COLO668 (cell line): ENCODE measurements at regions not wholly inside any gene's neighbourhood (a gene's known extent, or its start where the extent isn't known, plus 50 kb on each side); places are given as distances from the start of the nearest gene placed in this dataset.
"Not testable (repeated sequence)": the region's sequence is repeated elsewhere in the genome, so short reads cannot be mapped to it uniquely, and the experiment has no call there.

Source experiments
- DNase-seq: peaks from one replicate; lab custom pipeline; 2025; ENCODE audit not compliant: unreplicated experiment; lab: John Stamatoyannopoulos, UW

DNA sequence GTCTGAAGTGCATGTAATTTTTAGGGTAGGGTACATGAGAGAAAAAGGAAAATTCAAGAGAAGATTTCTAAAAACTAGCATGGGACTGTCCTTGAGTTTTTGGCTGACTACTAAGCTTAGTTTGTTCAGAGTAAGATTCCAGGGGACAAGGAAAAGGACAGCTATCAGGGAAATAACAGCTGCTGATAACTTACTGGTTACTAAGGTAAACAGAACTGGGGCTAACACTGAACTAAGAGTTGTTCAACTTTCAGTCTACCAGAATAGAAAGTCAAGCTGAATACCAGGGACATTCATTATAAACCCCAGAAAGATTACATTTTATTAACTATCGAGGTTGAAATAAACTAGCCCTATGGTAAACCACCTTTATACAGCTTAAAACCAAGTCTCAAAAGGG is 261.8 kb upstream of the CYRIA start:
- no peak for DNase-seq

DNA sequence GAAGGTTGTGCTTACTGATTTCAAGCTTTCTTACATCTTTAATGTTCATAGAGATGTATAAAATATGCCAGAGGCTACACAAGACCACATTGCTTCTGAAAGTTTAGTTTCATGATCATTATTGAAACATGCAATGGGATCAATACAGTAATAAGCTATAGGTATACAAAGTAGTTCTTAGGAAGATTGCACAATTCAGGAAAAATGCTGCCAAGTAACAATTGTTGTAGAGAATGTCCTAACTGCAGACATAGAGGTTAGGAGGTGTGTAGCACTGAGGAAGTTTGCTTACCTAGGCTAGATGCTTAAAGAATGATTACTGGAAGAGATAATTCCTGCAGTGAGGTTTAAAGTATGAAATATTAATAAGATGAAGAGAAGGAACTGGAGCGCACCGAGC is 259.5 kb upstream of the CYRIA start:
- no peak for DNase-seq

DNA sequence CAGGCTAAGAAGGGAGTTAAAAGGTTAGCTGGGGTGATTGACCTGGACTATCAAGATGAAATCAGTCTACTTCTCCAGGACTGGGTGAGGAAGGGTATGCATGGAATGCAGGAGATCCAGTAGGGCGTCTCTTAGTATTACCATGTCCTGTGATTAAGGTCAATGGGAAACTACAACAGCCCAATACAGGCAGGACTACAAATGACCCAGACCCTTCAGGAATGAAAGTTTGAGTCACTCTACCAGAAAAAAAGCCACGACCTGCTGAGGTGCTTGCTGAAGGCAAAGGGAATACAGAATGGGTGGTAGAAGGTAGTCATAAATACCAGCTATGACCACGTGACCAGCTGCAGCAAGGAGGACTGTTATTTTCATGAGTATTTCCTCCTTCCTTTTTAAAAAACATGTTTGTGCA is 249.7 kb upstream of the CYRIA start:
- DNase-seq = not testable (repeated sequence)

DNA sequence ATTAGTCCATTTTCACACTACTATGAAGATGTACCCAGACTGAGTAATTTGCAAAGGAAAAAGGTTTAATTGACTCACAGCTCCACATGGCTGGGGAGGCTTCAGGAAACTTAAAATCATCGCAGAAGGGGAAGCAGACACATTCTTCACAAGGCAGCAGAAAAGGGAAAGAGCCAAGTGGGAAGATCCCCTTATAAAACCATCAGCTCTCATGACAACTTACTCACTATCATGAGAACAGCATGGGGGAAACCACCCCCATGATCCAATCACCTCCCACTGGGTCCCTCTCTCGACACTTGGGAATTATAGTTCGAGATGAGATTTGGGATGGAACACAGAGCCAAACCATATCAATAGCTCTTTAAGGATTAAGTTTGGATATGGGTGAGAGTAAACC is 246.1 kb upstream of the CYRIA start:
- no peak for DNase-seq

DNA sequence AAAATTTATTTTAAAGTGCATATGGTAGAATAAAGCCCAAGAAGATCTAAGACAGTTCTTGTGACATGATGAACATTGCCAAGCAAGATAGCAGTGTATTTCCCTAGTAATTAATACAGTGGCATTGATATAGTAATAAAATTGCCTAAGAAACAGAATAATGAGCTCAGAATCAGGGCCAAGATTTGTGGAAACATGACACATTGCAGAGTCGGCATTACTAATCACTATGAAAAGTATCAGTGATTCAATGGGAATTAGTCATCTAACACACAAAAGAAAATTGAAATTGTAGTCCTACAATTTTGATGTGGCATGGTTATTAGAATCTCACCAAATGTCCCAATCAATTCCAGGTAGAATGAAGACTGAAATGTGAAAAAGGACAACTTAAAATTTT is 243.0 kb upstream of the CYRIA start:
- no peak for DNase-seq

DNA sequence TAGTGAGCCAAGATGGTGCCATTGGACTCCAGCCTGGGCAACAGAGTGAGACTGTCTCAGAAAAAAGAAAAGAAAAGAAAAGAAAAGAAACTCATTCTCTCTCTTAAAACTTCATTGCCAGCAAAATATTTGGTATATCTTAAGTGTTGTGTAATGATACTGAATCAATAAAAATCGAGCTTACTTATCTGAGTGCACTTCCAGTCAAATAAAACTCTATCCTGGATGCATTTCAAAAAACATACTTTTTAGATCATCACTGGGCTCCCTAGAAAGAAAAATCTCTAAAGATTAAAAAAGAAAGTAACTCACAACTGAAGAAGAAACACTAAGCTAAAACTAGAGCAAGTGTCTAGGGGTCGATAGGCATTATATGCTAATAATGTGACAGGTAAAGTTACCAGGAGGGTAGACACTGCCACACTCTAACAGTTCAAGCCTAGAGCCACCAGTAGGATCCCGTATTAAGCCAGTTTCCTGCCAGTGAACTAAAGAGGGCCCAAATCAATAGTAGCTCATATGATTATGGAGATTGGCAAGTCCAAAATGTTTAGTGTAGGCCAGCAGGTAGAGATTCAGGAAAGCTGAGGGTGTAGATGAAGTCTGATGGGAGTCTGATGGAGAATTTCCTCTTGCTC is 242.1 kb upstream of the CYRIA start:
- no peak for DNase-seq

DNA sequence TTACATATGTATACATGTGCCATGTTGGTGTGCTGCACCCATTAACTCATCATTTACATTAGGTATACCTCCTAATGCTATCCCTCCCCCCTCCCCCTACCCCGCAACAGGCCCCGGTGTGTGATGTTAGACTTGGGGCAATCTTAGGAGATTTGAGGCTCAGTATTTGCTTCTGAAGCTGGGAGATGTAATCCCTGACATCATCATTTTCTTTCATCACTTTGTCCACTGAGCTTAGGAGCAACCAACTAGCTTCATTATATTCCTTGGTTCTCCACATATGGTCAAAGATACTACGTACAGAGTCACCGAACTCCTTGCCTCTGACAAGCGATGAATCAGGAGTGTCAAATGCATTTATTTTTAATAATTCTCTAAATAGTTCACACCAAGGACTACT is 239.7 kb upstream of the CYRIA start:
- DNase-seq = not testable (repeated sequence)

DNA sequence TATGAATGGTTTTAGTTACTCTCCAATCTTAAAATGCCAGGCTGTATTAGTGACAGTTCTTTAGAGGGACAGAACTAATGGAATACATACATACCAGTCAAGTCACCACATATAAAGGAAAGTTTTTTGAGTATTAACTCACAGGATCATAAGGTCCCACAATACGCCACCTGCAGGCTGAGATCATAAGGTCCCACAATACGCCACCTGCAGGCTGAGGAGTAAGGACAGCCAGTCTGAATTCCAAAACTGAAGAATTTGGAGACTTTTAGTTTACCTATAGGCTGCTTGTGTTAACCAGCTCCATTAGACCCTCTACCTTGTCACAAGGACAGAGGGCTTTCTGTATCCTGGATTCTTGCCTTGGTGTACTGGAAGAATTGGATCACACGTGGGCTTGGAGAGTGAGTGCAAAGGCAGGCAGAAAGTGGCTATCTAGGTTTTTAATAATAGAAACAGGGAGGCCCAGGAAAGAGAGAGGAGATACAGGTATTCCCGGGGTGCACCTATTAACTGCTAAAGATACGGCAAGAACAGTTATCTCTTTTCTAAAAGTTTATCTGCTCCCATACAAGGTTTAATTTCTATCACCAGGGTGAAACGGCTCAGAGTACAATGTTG is 234.9 kb upstream of the CYRIA start:
- peak; percentile 17 for DNase-seq

DNA sequence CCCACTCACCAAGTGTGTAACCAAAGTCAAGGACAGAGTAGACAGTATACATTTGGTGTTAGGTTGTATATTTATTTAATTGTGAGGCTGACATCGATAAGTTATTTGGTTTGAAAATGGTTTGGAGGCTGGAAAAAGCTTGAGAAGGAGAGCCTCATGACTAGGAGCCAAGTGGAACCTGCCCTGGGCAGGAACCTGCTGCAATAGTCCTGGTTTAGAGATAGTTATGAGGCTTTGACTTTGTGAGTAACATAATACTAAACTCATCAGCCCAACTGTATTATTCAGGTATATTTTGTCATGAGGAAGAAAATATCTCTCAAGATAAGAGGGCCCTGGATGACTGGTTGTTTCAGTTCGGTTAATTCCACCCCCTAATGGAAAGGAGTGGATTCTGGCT is 234.3 kb upstream of the CYRIA start:
- no peak for DNase-seq

DNA sequence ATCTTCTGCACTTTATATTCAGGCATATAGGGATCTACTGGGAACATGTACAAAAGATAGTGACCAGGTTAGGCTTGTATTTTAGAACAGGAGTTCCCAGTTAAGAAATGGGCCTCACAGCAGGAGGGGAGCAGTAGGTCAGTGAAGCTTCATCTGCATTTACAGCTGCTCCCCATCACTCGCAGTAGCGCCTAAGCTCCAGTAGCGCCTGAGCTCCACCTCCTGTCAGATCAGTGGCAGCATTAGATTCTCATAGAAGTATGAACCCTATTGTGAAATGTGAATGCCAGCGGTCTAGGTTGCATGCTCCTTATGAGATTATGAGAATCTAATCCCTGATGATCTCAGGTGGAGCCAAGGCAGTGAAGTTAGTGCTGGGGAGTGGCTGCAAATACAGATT is 224.4 kb upstream of the CYRIA start:
- no peak for DNase-seq

DNA sequence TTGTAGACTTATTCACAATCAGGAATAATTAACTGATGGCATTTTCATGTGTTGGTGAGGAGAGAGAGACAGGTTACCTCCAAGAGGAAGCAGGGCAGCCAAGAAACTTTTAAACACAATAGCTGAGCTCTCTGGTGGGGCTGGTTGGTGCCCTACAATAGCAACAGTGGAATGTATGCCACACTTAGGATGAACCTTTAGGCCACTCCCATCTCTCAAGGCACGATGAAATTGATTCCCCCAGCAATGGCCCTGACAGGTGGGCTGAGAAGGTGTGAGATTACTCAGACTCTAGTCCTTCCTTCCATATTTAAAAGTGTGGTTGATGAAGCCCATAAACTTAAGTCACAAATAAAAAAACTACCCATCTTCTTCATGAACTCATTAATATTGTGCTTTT is 219.4 kb upstream of the CYRIA start:
- no peak for DNase-seq

DNA sequence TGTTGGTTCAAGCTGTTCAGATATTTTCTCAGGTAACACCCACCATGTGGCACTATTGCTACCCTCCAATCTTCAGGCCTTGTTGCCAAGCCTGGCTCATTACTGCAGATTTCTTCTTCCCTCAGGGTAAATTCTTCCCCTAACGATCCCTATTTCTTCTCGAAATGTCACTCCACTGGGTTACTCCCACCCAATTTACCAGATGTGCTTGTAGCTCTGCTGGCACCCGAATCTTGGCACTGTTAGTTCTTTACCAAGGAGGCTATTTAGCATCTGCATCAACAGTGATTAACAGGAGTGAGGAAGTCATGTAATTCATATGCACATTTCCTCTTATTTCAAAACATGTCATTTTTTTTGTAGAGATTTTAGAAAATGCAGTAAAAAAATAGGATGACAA is 217.1 kb upstream of the CYRIA start:
- DNase-seq = no peak

DNA sequence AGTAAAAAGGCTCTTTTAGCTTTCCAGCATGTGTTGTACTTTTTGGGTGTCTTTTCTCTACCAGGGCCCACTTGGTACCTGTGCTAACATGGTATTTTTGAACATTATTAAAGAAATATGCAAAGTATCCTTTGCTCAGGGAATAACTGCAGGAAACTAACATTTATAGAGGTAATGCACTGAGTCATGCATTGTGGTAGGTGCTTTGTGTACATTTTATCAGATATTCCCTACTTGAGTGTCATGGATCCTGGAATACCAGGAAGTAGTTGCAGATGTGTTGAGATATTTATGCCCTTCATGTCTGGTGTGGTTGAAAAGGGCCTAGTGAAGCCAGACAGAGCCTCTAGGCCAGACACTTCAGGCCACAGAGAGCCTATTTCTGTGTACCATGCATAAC is 215.5 kb upstream of the CYRIA start:
- no peak for DNase-seq

DNA sequence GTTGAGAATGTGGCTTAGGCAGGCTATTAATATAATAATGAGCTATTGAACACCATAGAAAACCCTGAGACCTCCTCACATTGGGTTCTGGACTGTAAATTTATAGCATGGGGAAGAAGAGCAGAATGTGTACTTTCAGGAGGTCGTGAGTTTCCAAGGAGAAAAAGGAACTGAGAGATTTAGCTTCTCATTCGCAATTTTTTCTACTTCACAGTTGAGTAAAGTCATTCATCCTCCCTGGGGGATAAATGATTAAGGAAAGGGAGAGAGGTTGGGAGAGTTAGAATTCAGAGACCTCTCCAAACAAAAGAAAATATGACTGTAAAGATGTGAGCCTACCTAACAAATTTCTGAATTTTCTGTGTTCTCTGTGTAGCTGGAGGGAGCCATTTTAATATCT is 205.8 kb upstream of the CYRIA start:
- no peak for DNase-seq

DNA sequence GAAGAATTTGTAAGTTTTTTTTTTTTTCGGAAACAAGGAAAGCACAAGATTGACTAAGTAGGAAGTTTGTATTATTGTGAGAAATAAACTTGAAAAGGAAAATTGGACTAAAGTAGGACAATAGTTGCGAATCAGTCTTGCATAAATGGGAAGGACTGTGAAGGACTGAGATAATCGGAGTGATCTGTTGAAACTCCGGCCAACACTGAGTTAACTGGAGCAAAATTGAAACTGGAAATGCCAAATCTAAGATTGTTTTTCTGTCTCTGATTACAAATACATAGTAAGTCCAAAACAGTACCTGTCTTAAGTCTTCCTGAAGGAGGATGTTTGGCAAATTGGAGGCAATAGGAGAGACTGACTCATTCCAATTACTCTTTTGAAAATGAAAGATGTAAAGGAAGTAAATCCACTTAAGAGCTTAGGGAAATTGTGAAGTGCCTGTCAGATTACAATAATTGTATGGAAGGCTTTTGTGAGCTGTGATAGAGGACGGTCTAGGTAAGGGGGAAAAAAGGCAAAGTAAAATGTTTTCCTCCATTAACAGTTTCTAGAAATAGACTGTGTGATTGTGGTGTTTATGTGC is 204.9 kb upstream of the CYRIA start:
- no peak for DNase-seq

DNA sequence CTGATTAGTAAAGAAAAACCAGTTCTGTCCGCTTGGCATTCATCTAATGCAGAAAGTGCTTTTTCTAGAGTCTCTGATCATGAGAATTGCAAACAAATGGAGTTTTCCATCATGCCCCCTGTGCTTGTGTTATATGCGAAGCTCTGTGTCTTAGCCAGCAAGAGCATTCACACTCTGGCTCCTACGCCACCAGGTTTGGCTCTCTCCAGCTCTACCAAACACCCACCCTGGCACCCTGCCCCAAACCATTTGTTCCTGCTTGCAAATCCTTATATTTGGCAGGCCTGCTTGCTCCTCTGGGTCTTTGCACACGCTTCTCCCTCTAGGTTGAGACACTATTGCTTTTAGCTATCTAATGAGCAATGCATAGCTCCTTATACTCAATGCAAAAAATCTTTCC is 204.1 kb upstream of the CYRIA start:
- no peak for DNase-seq

DNA sequence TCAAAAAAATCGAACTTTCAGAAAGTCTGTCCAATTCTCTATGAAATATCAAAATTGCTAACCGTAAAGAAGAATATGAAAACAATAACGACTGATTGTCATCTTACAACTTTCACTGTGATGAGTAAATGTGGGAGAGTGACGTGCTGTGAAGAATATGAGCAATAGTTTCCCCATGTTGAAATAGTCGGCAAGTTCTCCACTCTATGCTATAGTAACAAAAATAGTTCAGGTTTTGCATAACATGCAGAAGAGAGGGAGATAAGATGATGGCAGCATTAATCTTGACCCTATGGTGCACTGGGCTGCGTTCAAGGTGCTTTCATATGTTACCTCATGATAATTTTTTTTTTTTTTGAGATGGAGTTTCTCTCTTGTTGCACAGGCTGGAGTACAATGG is 196.8 kb upstream of the CYRIA start:
- DNase-seq = no peak

DNA sequence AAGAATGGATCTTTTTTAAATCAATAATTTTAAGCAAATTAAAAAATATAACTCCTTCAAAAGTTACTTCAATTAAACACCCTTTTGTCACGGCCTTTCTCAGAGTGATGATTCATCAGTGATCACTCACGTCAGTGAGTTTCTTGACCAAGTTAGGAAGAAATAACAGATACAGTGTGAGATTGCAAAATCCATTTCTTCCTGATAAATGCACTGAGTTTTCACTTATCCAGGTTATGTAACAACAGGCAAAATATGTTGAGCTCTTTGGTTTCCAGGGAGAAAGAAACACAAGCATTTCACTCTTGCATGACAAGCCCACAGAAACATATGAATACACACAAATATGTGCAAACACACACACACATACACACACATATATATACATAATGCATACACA is 195.9 kb upstream of the CYRIA start:
- DNase-seq = no peak

DNA sequence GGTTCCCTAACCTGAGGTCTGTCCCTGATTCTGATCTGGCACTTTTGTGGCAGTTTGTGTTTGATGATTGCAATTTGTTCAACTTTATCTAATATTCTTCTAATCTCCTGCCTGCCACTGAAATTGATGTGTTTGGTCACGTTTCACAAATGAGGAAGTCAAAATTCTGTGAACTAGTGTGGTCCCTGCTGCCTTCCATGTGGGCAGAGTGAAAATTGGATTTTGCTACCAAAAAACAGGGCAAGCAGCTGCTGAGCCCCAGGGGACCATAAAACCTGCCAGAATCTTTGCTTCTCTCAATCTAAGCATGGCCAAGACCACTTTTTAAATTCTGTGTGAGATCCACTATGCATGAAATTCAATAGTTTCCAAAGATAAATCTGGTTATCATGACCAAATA is 195.5 kb upstream of the CYRIA start:
- DNase-seq = no peak

DNA sequence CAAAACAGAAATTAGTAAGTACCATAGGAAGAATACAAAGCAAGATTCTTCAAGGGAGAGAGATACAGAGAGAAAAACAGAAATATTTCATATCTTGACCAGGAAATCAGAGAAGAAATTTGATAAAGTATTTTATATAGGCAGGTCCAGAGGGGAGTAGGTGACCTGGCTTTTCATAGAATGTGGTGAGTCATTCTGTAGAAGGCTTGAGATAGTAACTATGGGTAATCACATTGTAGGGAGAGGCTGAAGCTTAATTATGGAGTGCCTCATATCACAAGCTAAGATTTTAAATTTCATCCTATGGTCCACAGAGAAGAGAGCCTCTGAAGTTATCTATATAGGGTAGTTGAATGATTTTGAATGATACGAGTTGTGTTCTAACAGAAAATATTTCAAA is 195.0 kb upstream of the CYRIA start:
- DNase-seq = no peak

DNA sequence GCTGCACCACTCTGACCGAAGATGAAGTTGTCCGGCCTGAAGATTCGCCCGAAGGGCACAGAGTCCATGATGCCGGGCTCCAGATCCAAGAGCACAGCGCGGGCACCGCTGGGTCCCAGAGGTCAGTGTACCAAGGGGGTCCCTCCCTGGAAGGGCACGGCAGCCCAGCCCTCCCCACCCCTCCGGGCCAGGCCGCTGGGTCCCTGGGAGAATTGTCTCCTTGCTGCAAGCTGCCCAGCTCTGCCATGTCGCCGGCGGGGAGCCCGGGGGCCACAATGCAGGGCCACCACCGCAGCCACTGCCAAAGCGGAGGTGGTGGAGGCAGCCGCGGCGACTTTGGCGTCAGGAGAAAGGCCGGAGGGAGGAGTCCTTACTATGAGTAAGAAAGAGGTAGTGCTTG is 189.5 kb upstream of the CYRIA start:
- DNase-seq = no peak

DNA sequence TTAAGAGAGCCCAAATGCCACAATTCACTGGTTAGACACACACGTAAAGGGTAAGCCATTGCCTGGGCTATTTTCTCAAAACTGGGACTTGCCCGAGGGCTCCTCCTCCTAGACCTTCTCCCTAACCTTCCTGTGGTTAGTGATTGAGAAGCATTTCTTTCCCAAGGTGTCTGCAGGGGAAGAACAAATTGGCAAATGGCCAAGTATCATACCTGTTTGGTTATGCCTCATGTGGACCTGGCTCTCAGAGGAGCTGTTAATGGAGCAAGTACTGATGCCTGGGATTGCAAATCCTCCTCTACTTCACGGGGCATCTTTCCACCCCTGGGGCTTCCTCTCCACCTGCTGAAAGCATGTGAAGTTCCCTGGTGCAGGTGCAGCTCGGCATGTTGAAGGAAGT is 187.5 kb upstream of the CYRIA start:
- DNase-seq = no peak

DNA sequence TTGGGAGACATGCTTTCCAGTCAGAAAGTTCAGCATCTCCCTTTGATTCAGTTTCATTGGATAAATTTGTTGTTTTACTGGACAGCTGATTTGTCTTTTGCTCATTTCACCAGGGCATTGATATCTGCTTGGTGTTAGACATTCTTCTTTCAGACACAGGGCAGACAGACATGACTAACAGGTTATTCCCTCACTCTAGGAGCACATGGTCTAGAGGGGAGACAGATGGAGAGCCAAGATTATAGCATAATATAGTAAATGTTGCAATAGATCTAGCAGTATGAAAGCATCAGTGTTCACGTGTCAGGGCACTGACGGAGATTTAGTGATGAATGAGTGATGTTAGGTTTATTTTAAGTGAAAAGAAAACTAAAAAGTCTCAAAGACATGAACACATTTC is 187.0 kb upstream of the CYRIA start:
- DNase-seq = no peak
